Liver (tissue), 7 donors: ENCODE measurements at regions not wholly inside any gene's neighbourhood (a gene's known extent, or its start where the extent isn't known, plus 50 kb on each side); places are given as distances from the start of the nearest gene placed in this dataset.

ENCODE experiments used
- DNase-seq: peaks from one replicate; pipeline ENCODE4 v3.0.0-alpha.2; 2017; ENCODE audit warnings: low spot score
- H3K27ac ChIP-seq, 2 donors: one replicate each; pipeline ENCODE4 v1.7.0; 2013; ENCODE audit warnings: inconsistent platforms in 2 of 2, low read length in 2 of 2, control low read depth in 1 of 2, low read depth in 1 of 2, mild to moderate bottlenecking in 1 of 2
- H3K27me3 ChIP-seq, 4 donors: one replicate each; pipeline versions ENCODE4 v1.6.1 to v1.7.0; 2013; ENCODE audit warnings: low read length in 3 of 4, inconsistent platforms in 1 of 4, mild to moderate bottlenecking in 1 of 4, moderate library complexity in 1 of 4; ENCODE audit not compliant: control insufficient read depth in 4 of 4, insufficient read depth in 4 of 4
- H3K36me3 ChIP-seq, 4 donors: one replicate each; pipeline versions ENCODE4 v1.6.1 to v1.7.0; 2013; ENCODE audit warnings: low read length in 3 of 4, mild to moderate bottlenecking in 3 of 4, low read depth in 1 of 4, moderate library complexity in 1 of 4; ENCODE audit not compliant: control insufficient read depth in 4 of 4, insufficient read depth in 3 of 4
- H3K4me1 ChIP-seq, 4 donors: one replicate each; pipeline versions ENCODE4 v1.6.1 to v1.7.0; 2013; ENCODE audit warnings: low read length in 3 of 4, mild to moderate bottlenecking in 3 of 4, moderate library complexity in 1 of 4; ENCODE audit not compliant: control insufficient read depth in 4 of 4, insufficient read depth in 4 of 4
- H3K4me3 ChIP-seq, 3 donors: one replicate each; pipeline versions ENCODE4 v1.6.1 to v1.7.0; 2013; ENCODE audit warnings: low read length in 3 of 3, control low read depth in 1 of 3, low read depth in 1 of 3, mild to moderate bottlenecking in 1 of 3
- H3K9ac ChIP-seq, 2 donors: one replicate each; pipeline ENCODE4 v1.7.0; 2013; ENCODE audit warnings: low read length in 2 of 2, mild to moderate bottlenecking in 2 of 2, moderate library complexity in 2 of 2, control low read depth in 1 of 2, low read depth in 1 of 2
- H3K9me3 ChIP-seq, 4 donors: one replicate each; pipeline versions ENCODE4 v1.6.1 to v1.7.0; 2013; ENCODE audit warnings: low read length in 3 of 4; ENCODE audit not compliant: control insufficient read depth in 4 of 4
- EGR1 ChIP-seq, 2 donors: IDR thresholded peaks; 2 replicates each; pipeline ENCODE4 v1.6.1; 2016 to 2018; ENCODE audit warnings: antibody characterized with exemption in 2 of 2, low read depth in 2 of 2
- HNF4A ChIP-seq, 2 donors: conservative IDR thresholded peaks; 2 replicates each; pipeline ENCODE4 v1.6.1; 2016; ENCODE audit warnings: antibody characterized with exemption in 2 of 2, mild to moderate bottlenecking in 2 of 2
- HNF4G ChIP-seq: IDR thresholded peaks from 2 replicates; pipeline ENCODE4 v1.6.1; 2016; ENCODE audit warnings: antibody characterized with exemption
- REST ChIP-seq: IDR thresholded peaks from 2 replicates; pipeline ENCODE4 v1.6.1; 2016; ENCODE audit warnings: antibody characterized with exemption, mild to moderate bottlenecking
- SP1 ChIP-seq: IDR thresholded peaks from 2 replicates; pipeline ENCODE4 v1.6.1; 2018; ENCODE audit warnings: antibody characterized with exemption, mild to moderate bottlenecking
- ZBTB33 ChIP-seq: IDR thresholded peaks from 2 replicates; pipeline ENCODE4 v1.6.1; 2016; ENCODE audit warnings: antibody characterized with exemption
- WGBS: extraction: QIAGEN DNeasy Blood & Tissue Kit; methylation state at CpG from one replicate; pipeline ENCODE4 v1.1.7; 2013; 5-methylcytosine and 5-hydroxymethylcytosine counted together
- TF ChIP-seq, protein P1 (sequence below): IDR thresholded peaks from 2 replicates; pipeline ENCODE4 v1.6.1; 2016; ENCODE audit warnings: antibody characterized with exemption
- donor health status: healthy.
- donor health status: healthy.
- donor health status: healthy.
- donor health status: healthy.

DNA sequence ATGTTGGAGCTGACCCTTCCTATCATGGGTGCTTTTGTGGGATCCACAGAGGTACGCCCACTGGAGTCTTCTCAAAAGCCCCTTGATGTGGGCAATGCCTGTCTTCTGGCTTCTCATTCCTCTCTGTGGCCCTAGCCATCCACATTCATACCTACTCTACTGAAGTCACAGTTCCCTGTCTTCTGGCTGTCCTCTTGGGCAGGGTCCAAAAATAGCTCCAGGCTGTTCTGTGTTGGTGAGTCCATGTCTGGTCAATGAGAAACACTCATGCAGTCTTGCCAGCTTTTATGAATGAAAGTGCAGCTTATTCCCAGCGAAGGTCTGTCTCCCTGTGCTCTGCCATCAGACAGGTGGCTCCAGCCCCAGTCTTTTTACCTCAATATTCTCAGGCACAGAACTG lies 135.9 kb upstream of the MDM1 start:
- Histone ChIP-seq H3K4me1 (no peaks in the 10 kb centered on the region), H3K36me3 (no peaks in the 10 kb centered on the region), H3K4me3 (no peak overlapping the region), H3K27me3 (no peaks in the 10 kb centered on the region), H3K9me3 (no peaks in the 10 kb centered on the region), H3K9ac (no peak overlapping the region), H3K27ac (no peak overlapping the region)
- DNase-seq, result no peak
- no peak for TF ChIP-seq REST
- WGBS, result 92% methylated on average over 2 of the region's 2 CpGs

DNA sequence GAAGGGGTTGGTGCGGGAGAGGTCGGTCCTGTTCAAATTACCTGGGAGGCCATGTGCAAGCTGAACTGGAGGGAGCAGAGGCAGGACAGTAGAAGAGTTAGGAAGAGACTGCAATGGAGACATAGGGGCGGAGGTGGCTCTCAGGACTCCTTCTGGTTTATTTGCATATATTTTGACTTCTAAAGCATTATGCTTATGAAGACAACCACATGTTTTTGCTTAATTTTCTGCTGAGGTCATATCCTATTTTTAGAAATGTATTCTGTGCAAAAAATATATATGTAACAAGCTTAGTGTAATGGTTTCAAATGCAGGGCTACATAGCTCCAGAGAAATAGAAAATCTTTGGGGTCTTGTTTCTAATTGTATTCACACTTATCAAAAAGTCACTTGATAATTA lies 137.0 kb upstream of the MDM1 start:
- 93% methylated on average over 3 of the region's 3 CpGs for WGBS
- Histone ChIP-seq H3K9ac (no peak overlapping the region), H3K4me3 (no peak overlapping the region), H3K27me3 (no peaks in the 10 kb centered on the region), H3K9me3 (no peaks in the 10 kb centered on the region), H3K4me1 (no peaks in the 10 kb centered on the region), H3K36me3 (no peaks in the 10 kb centered on the region), H3K27ac (no peak overlapping the region)
- no peak for DNase-seq
- TF ChIP-seq REST (no peak), SP1 (no peak), HNF4G (no peak)

- no peaks in the 10 kb centered on the region for H3K27me3 ChIP-seq
- WGBS, result 73% methylated on average over 3 of the region's 3 CpGs
- no peak overlapping the region for H3K27ac ChIP-seq
- H3K9me3 ChIP-seq, result no peaks in the 10 kb centered on the region
- no peak overlapping the region for H3K4me3 ChIP-seq
- H3K4me1 ChIP-seq, result no peaks in the 10 kb centered on the region
- no peak for DNase-seq
- no peak overlapping the region for H3K9ac ChIP-seq
- no peaks in the 10 kb centered on the region for H3K36me3 ChIP-seq
- no peak for TF ChIP-seq ZBTB33
- no peak for TF ChIP-seq EGR1 (IDR thresholded peaks at IDR 0.05; ENCODE audit: low read depth in 2 of 2)
- TF ChIP-seq SP1, result no peak
- TF ChIP-seq REST, result no peak
- no peak for TF ChIP-seq HNF4A (conservative IDR thresholded peaks at IDR 0.05)
- TF ChIP-seq, protein P1, sequence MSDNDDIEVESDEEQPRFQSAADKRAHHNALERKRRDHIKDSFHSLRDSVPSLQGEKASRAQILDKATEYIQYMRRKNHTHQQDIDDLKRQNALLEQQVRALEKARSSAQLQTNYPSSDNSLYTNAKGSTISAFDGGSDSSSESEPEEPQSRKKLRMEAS, result no peak
These were observed 138.6 kb upstream of the MDM1 start for GRCh38 chr12:68470664-68471328.
